Activated CD4-positive, alpha-beta T cell treated with anti-CD3 and anti-CD28 coated beads, Interleukin-2, amount 10 ng/mL, durations not matched to agents 7 days and 5 days (primary cell): ENCODE measurements at regions not wholly inside any gene's neighbourhood (a gene's known extent, or its start where the extent isn't known, plus 50 kb on each side); places are given as distances from the start of the nearest gene placed in this dataset.

Experiments
- CTCF ChIA-PET: fragments of 350-600 bp; sonication (Branson Sonifier 250); formaldehyde crosslinking; loops from one replicate; lab custom pipeline; 2021; ENCODE audit warnings: antibody characterized with exemption; lab: Charles Lee
- POLR2A ChIA-PET: fragments of 350-600 bp; sonication (Branson Sonifier 250); formaldehyde crosslinking; loops from one replicate; lab custom pipeline; 2021; ENCODE audit warnings: antibody characterized with exemption; lab: Charles Lee
- DNase-seq: peaks from one replicate; pipeline ENCODE4 v3.0.0-alpha.2; 2020
- H3K27ac Mint-ChIP-seq: one replicate; pipeline ENCODE4 v1.8.0; 2021; ENCODE audit warnings: mild to moderate bottlenecking, moderate library complexity, mixed read lengths
- H3K27me3 Mint-ChIP-seq: one replicate; pipeline ENCODE4 v1.8.0; 2021; ENCODE audit warnings: mixed read lengths
- H3K36me3 Mint-ChIP-seq: one replicate; pipeline ENCODE4 v1.8.0; 2021; ENCODE audit warnings: low read depth, mixed read lengths
- H3K4me1 Mint-ChIP-seq: one replicate; pipeline ENCODE4 v1.8.0; 2021; ENCODE audit warnings: mixed read lengths
- H3K4me3 Mint-ChIP-seq: one replicate; pipeline ENCODE4 v1.8.0; 2021; ENCODE audit warnings: mild to moderate bottlenecking, moderate library complexity, mixed read lengths
- H3K9me3 Mint-ChIP-seq: one replicate; pipeline ENCODE4 v1.8.0; 2021; ENCODE audit warnings: mixed read lengths

DNA sequence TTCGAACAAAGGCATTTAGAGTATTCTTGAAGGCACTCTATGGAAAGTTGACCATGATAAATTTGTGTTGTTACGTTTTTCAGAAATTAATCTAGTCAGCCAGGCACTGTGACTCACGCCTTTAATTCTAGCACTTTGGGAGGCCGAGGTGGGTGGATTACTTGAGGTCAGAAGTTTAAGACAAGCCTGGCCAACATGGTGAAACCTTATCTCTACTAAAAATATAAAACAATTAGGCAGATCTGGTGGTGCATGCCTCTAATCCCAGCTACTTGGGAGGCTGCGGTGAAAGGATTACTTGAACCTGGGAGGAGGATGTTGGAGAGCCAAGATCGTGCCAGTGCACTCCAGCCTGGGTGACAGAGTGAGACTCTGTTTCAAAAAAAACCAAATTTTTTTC lies 130.6 kb upstream of the BRINP3 start:
- Mint-ChIP-seq H3K4me1 (no peaks in the 10 kb centered on the region), H3K27me3 (no peaks in the 10 kb centered on the region), H3K27ac (no peak overlapping the region), H3K9me3 (no peaks in the 10 kb centered on the region), H3K4me3 (no peak overlapping the region), H3K36me3 (no peaks in the 10 kb centered on the region)
- ChIA-PET POLR2A (no interaction called here), CTCF (no interaction called here)
- no peak for DNase-seq

DNA sequence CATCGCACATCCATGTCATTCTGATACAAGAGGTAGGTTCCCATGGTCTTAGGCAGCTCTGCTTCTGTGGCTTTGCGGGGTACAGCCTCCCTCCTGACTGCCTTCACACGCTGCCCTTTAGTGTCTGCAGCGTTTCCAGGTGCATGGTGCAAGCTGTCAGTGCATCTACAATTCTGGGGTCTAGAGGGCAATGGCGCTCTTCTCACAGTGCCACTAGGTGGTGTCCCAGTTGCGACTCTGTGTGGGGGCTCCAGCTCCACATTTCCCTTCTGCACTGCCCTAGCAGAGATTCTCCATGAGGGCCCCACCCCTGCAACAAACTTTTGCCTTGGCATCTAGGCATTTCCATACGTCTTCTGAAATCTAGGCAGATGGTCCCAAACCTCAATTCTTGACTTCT lies 138.2 kb upstream of the BRINP3 start:
- no peaks in the 10 kb centered on the region for H3K4me1 Mint-ChIP-seq
- ChIA-PET POLR2A (no interaction called here), CTCF (no interaction called here)
- no peak overlapping the region for H3K27ac Mint-ChIP-seq
- H3K9me3 Mint-ChIP-seq: peaks cover 12% of the 10 kb centered on the region
- DNase-seq: no peak
- no peaks in the 10 kb centered on the region for H3K27me3 Mint-ChIP-seq
- no peaks in the 10 kb centered on the region for H3K36me3 Mint-ChIP-seq
- H3K4me3 Mint-ChIP-seq: no peak overlapping the region

DNA sequence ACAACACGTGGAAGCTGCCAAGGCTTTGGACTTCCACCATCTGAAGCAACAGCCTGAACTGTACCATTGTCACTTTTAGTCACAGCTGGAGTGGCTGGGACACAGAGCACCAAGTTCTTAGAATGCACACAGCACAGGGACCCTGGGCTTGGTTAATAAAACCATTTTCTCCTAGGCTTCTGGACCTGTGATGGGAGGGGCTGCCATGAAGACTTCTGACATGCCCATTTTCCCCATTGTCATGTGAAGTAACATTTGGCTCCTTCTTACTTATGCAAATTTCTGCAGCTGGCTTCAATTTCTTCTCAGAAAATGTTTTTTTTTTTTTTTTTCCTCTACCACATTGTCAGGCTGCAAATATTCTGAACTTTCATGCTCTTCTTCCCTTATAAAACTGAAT lies 138.6 kb upstream of the BRINP3 start:
- Mint-ChIP-seq H3K4me3 (no peak overlapping the region), H3K27me3 (no peaks in the 10 kb centered on the region), H3K9me3 (peaks cover 12% of the 10 kb centered on the region), H3K4me1 (no peaks in the 10 kb centered on the region), H3K27ac (no peak overlapping the region), H3K36me3 (no peaks in the 10 kb centered on the region)
- DNase-seq: no peak
- ChIA-PET POLR2A (no interaction called here), CTCF (no interaction called here)

DNA sequence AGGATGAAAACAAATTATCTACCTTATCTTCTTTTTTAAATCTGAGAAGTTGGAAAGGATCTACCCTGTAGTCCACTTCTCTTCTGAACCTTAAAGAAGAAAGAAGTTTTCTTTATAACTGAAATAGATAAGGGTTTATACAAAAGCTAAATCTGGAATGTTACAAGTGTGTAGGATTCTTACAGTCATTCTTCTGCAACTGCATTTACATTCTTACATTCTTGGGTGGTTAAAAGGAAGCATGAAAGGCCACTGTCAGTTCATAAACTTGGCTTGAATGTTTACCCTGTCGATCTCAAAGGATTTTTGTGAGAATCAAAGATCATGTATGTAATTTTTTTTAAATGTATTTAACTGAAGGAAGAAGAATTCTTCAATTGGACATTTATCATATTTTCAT lies 142.1 kb upstream of the BRINP3 start:
- POLR2A ChIA-PET: no interaction called here
- CTCF ChIA-PET: no interaction called here
- DNase-seq: no peak
- H3K9me3 Mint-ChIP-seq: peaks cover 12% of the 10 kb centered on the region
- H3K36me3 Mint-ChIP-seq: no peaks in the 10 kb centered on the region
- H3K27ac Mint-ChIP-seq: no peak overlapping the region
- H3K4me3 Mint-ChIP-seq: no peak overlapping the region
- H3K4me1 Mint-ChIP-seq: no peaks in the 10 kb centered on the region
- no peaks in the 10 kb centered on the region for H3K27me3 Mint-ChIP-seq

DNA sequence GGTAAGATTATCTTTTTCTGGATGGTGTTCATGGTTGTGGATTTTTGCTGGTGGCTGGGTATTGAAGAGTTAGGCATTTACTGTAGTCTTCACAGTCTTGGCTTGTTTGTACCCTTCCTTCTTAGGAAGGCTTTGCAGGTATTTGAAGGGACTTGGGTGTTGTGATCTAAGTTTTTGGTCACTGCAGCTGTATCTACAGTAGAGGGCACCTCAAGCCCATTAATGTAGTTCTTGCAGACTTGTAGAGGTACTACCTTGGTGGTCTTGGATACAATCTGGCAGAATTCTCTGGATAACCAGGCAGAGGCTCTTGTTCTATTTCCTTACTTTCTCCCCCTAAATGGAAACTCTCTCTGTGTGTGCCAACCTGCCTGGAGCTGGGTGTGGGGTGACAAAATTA lies 155.8 kb upstream of the BRINP3 start:
- DNase-seq: no peak
- H3K27ac Mint-ChIP-seq: no peak overlapping the region
- no peaks in the 10 kb centered on the region for H3K4me1 Mint-ChIP-seq
- CTCF ChIA-PET: no interaction called here
- H3K9me3 Mint-ChIP-seq: peaks cover 4% of the 10 kb centered on the region
- no peak overlapping the region for H3K4me3 Mint-ChIP-seq
- H3K27me3 Mint-ChIP-seq: no peaks in the 10 kb centered on the region
- no peaks in the 10 kb centered on the region for H3K36me3 Mint-ChIP-seq
- POLR2A ChIA-PET: no interaction called here

DNA sequence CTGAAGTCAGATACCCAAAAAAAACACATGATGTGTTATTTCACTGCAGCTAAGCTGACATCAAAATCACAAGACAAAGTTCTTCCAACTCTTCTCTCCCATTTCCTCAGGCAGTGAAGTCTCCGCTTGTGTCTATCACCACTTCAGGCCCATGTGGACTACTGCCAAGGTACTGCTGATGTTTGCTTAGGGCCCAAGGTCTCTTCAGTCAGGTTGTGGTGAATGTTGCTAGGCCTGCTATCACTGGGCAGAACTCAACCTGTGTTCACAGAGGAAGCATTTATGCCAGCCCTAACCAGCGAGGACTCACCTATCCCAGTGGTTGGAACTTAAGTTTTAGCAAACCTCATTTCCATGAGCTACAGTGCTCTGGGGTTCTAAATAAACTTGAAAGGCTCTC lies 156.5 kb upstream of the BRINP3 start:
- Mint-ChIP-seq H3K4me1 (no peaks in the 10 kb centered on the region), H3K4me3 (no peak overlapping the region), H3K36me3 (no peaks in the 10 kb centered on the region), H3K27me3 (no peaks in the 10 kb centered on the region), H3K9me3 (peaks cover 4% of the 10 kb centered on the region), H3K27ac (no peak overlapping the region)
- ChIA-PET CTCF (no interaction called here), POLR2A (no interaction called here)
- DNase-seq: no peak

DNA sequence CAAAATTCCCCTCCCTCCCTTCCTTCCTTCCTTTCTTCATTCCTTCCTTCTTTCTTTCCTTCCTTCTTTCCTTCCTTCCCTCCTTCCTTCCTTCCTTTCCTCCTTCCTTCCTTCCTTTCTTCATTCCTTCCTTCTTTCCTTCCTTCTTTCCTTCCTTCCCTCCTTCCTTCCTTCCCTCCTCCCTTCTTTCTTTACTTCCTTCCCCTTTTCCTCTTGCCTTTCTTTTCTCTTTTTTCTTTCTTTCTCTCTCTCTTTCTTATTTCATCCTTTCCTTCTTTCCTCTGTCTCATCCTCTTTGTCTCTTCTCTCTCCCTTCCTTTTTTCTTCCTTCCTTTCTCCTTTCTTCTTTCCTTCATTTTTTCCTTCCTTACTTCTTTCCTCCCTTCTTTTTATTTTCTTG lies 171.9 kb upstream of the BRINP3 start:
- Mint-ChIP-seq H3K27ac (no peak overlapping the region), H3K4me3 (no peak overlapping the region), H3K27me3 (no peaks in the 10 kb centered on the region), H3K36me3 (no peaks in the 10 kb centered on the region), H3K9me3 (peaks cover 5% of the 10 kb centered on the region), H3K4me1 (no peaks in the 10 kb centered on the region)
- POLR2A ChIA-PET: no interaction called here
- CTCF ChIA-PET: no interaction called here
- no peak for DNase-seq

DNA sequence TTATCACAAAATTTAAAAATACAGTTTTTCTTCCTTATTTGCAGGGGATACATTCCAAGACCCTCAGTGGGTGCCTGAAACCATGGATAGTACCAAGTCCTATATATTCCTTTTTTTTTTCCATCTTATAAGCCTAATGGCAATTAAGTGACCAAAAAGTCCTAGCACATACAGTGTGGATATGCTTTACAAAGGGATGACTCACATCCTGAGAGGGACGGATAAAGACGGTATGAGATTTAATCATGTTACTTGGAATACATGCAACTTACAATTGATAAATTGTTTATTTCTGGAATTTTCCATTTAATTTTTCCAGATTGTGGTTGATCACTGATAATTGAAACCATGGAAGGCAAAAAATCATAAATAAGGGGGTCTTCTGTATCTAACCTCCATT lies 181.2 kb upstream of the BRINP3 start:
- CTCF ChIA-PET: no interaction called here
- POLR2A ChIA-PET: no interaction called here
- DNase-seq: no peak
- Mint-ChIP-seq H3K36me3 (no peaks in the 10 kb centered on the region), H3K4me3 (no peak overlapping the region), H3K4me1 (no peaks in the 10 kb centered on the region), H3K9me3 (peaks cover 8% of the 10 kb centered on the region), H3K27ac (no peak overlapping the region), H3K27me3 (no peaks in the 10 kb centered on the region)

DNA sequence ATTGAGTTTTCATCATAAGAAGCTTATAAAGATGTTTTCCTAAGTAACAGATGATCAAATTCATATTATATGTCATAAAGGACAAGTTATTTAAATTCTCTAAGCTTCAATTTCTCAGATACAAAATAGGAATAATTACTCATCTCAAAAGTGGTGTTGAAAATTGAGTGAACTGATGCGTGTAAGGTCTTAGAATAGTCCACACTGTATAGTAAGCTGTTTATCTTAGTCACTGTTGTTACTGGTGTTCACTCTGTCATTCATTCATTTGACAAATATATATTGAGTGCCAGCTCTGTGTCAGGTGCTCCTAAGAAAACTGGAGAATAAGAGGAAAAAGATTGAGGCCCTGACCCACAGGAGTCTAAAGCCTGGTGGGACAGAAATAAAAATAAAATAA lies 186.3 kb upstream of the BRINP3 start:
- POLR2A ChIA-PET: no interaction called here
- Mint-ChIP-seq H3K9me3 (peaks cover 3% of the 10 kb centered on the region), H3K27me3 (no peaks in the 10 kb centered on the region), H3K4me3 (no peak overlapping the region), H3K36me3 (no peaks in the 10 kb centered on the region), H3K27ac (no peak overlapping the region), H3K4me1 (no peaks in the 10 kb centered on the region)
- CTCF ChIA-PET: no interaction called here
- no peak for DNase-seq

DNA sequence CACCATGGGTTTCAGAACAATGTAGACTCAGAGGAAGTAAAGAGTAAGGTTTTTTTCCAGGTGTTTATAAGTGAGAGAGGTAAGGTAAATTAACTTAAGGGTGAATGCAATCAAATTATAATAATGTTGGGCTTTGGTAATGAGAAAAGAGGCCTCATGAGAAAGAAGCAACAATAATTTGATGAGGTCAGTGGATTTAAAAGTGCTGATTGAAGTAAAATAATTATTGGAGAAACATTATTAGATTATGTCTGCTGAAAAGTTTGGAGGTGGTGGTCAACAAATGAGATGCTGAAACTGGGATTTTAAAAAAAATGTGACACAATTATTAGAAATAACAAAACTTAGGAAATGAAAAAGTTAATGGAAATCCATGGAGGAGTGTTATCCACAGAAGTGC lies 187.4 kb upstream of the BRINP3 start:
- no peak for DNase-seq
- Mint-ChIP-seq H3K4me1 (no peaks in the 10 kb centered on the region), H3K4me3 (no peak overlapping the region), H3K27me3 (no peaks in the 10 kb centered on the region), H3K9me3 (peaks cover 5% of the 10 kb centered on the region), H3K36me3 (no peaks in the 10 kb centered on the region), H3K27ac (no peak overlapping the region)
- ChIA-PET CTCF (no interaction called here), POLR2A (no interaction called here)

DNA sequence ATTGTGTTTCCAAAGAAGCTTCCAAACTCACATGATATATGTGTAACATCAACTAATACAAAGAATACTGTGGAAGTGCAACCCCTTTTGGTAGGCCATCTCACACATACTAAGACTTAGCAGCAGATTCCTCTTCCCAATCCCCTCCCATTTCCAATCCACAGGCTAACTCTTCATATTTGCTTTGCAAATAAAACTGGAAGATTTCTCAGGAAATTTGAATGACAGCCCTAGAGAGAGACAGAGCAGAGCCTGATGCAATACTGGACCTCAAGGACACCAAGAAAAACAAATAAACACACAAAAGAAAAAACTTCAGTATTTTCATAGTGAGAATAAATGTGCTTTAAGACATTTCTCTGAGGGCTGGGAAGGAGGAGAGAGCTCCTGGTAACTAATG lies 190.2 kb upstream of the BRINP3 start:
- DNase-seq: no peak
- no peak overlapping the region for H3K27ac Mint-ChIP-seq
- ChIA-PET CTCF (no interaction called here), POLR2A (no interaction called here)
- H3K4me1 Mint-ChIP-seq: no peaks in the 10 kb centered on the region
- no peak overlapping the region for H3K4me3 Mint-ChIP-seq
- H3K36me3 Mint-ChIP-seq: no peaks in the 10 kb centered on the region
- H3K27me3 Mint-ChIP-seq: no peaks in the 10 kb centered on the region
- H3K9me3 Mint-ChIP-seq: peaks cover 5% of the 10 kb centered on the region

DNA sequence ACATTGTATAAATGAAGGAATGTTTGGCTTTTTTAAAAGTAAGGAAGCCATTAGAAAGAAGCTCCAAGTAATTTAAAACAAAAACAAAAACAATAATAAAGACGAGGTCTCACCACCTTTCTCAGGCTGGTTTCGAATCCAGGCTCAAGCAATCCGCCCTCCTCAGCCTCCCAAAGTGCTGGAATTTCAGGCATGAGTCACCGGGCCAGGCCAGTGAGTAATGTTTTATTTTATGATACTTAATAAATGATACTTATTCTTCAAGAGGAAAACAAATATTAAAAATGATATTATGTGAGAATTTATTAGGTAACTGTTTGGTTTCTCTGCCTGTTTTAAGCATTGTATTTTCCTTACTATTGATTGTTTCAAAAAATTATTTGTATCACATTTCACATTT lies 201.4 kb upstream of the BRINP3 start:
- H3K4me3 Mint-ChIP-seq: no peak overlapping the region

DNA sequence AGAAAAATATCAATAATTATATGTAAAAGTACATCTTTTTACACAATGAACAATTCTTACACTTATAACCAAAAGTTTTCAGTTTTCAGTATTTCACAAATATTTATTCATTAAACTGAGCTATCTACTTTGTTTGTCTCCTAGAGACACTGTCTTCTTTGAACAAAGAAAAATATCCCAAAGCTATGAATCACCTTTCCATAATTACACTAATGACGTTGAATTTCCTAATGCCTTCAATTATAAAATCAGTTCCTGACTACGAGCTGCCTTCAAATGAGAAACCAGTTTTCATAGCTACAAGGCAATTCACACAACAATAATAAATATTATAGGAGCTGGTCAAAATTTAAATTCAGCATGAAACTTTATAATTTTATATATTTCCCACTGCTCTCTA lies 201.8 kb upstream of the BRINP3 start:
- Mint-ChIP-seq H3K27me3 (no peaks in the 10 kb centered on the region), H3K27ac (no peak overlapping the region), H3K4me1 (no peaks in the 10 kb centered on the region), H3K9me3 (peaks cover 4% of the 10 kb centered on the region), H3K4me3 (no peak overlapping the region), H3K36me3 (no peaks in the 10 kb centered on the region)
- ChIA-PET POLR2A (no interaction called here), CTCF (no interaction called here)
- no peak for DNase-seq

More for the DNA sequence above, 201.4 kb upstream of the BRINP3 start:
- DNase-seq: no peak
- ChIA-PET POLR2A (no interaction called here), CTCF (no interaction called here)
- H3K27ac Mint-ChIP-seq: no peak overlapping the region
- H3K9me3 Mint-ChIP-seq: peaks cover 4% of the 10 kb centered on the region
- H3K27me3 Mint-ChIP-seq: no peaks in the 10 kb centered on the region
- H3K36me3 Mint-ChIP-seq: no peaks in the 10 kb centered on the region
- H3K4me1 Mint-ChIP-seq: no peaks in the 10 kb centered on the region

DNA sequence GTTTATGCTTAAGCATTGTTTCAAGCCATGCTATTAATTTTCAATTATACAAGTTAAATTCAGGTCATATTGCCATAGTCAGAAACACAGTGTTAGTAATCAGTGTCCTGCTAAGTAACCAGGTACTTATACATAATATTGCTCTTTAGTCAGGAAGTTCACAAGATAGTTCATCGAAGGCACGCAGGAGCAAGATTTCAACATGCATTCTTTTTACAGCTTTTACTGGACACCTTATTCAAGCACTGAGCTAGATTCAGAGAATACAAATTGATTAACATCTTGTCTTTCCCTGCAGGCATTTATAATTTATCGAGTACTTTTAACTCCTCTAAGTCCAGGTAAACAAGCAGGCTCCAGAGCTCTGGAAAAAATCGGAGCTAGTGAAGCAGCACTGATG lies 202.3 kb upstream of the BRINP3 start:
- CTCF ChIA-PET: no interaction called here
- Mint-ChIP-seq H3K27ac (no peak overlapping the region), H3K36me3 (no peaks in the 10 kb centered on the region), H3K9me3 (peaks cover 4% of the 10 kb centered on the region), H3K27me3 (no peaks in the 10 kb centered on the region), H3K4me3 (no peak overlapping the region), H3K4me1 (no peaks in the 10 kb centered on the region)
- DNase-seq: no peak
- POLR2A ChIA-PET: no interaction called here

DNA sequence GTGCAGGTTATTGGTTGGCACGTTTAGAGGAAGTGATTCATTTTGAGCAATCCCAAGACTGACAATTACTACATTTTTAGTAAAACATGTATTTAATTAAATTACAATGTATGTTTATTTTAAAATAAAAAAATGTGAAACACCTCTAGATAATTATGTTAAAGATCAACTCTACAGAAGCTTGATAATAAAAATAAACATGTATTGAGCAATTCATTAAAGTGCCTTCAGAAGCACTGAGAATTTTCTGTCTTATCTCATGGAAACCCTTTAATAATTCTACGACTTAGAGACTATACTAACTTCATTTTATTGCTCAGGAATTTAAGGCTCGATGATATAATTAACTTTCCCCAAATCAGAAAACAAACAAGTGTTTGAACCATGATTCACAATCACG lies 208.0 kb upstream of the BRINP3 start:
- Mint-ChIP-seq H3K4me1 (no peaks in the 10 kb centered on the region), H3K36me3 (no peaks in the 10 kb centered on the region), H3K9me3 (peaks cover 2% of the 10 kb centered on the region), H3K27me3 (no peaks in the 10 kb centered on the region), H3K4me3 (no peak overlapping the region), H3K27ac (no peak overlapping the region)
- CTCF ChIA-PET: no interaction called here
- POLR2A ChIA-PET: no interaction called here
- DNase-seq: no peak
